ENCODE measurements at regions not wholly inside any gene's neighbourhood (a gene's known extent, or its start where the extent isn't known, plus 50 kb on each side); places are given as distances from the start of the nearest gene placed in this dataset.
"Not testable (repeated sequence)": the region's sequence is repeated elsewhere in the genome, so short reads cannot be mapped to it uniquely, and the experiment has no call there.

- not testable (repeated sequence) for TF ChIP-seq EZH2 (IDR thresholded peaks at IDR 0.05; ENCODE audit: borderline replicate concordance); CTCF (IDR thresholded peaks at IDR 0.05; ENCODE audit: poor library complexity)
These were observed 409.5 kb downstream of the DIRAS2 start for GRCh38 chr9:90233081-90233480.

All from hepatocyte (in vitro differentiated cells).